Thyroid gland (tissue), 4 donors: ENCODE measurements at regions not wholly inside any gene's neighbourhood (a gene's known extent, or its start where the extent isn't known, plus 50 kb on each side); places are given as distances from the start of the nearest gene placed in this dataset.

Experiments
- DNase-seq, 2 donors: peaks; one replicate each; pipeline ENCODE4 v3.0.0-alpha.2; 2019
- H3K27ac ChIP-seq, 3 donors: fragments of 200-600 bp; sonication (generic); 1 replicate in 2 of 3; 2 replicates in 1 of 3; pipeline ENCODE4 v1.5.1; 2016 to 2019; ENCODE audit warnings: mild to moderate bottlenecking in 1 of 3, moderate library complexity in 1 of 3
- H3K27me3 ChIP-seq: fragments of 200-600 bp; sonication (generic); one replicate; pipeline ENCODE4 v1.5.1; 2019
- H3K36me3 ChIP-seq, 2 donors: fragments of 200-600 bp; sonication (generic); one replicate each; pipeline ENCODE4 v1.5.1; 2016 to 2019
- H3K4me1 ChIP-seq, 2 donors: fragments of 200-600 bp; sonication (generic); one replicate each; pipeline ENCODE4 v1.5.1; 2017 to 2019
- H3K4me3 ChIP-seq, 3 donors: fragments of 200-600 bp; sonication (generic); replicated peaks in 1 of 3; 1 replicate in 2 of 3; 2 replicates in 1 of 3; pipeline ENCODE4 v1.5.1; 2016; ENCODE audit warnings: mild to moderate bottlenecking in 1 of 3
- H3K9me3 ChIP-seq: fragments of 200-600 bp; sonication (generic); one replicate; pipeline ENCODE4 v1.5.1; 2017
- POLR2A ChIP-seq, 2 donors: fragments of 450-650 bp; IDR thresholded peaks; one replicate each; pipeline ENCODE4 v1.6.1; 2017; ENCODE audit warnings: antibody characterized with exemption in 2 of 2, mild to moderate bottlenecking in 2 of 2, moderate library complexity in 1 of 2
- WGBS, 2 donors: methylation state at CpG; one replicate each; pipeline ENCODE4 v1.1.5; 2017; 5-methylcytosine and 5-hydroxymethylcytosine counted together
- intact Hi-C: fragments of 100-400 bp; cut with DNase I; formaldehyde crosslinking; loops from one replicate; pipeline ENCODE4 v1.15.1; 2023
- TF ChIP-seq, protein P1 (sequence below), 6 experiments: fragments of 200-600 bp in 3 of 6; fragments of 450-650 bp in 3 of 6; sonication (generic) in 3 of 6; IDR thresholded peaks; one replicate each; pipeline ENCODE4 v1.5.1; 2016 to 2019; ENCODE audit warnings: antibody characterized with exemption in 6 of 6, mild to moderate bottlenecking in 2 of 6, inconsistent platforms in 1 of 6, moderate library complexity in 1 of 6

DNA sequence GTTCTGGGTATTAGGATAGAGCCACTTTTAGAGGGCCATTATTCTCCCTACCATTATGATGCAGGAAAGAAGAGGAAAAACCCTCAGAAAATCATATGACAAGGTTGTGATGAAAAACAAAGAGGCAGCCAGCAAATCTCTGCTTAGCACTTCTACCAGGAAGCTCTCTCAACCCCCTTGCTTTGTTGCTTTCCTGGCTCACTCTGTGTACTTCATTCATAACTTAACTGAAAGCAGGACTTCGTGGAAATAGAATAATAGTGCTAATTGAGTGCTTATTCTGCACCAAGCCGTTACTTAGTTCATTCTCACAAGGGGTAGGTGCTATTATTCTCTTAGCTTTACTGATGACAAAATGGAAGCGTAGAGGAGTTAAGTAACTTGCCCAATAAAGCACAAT, 354.1 kb downstream of the HRH4 start:
- no peaks in the 10 kb centered on the region for H3K27me3 ChIP-seq
- WGBS, 2 donors, result 73 to 84% methylated on average over 3 of the region's 3 CpGs
- H3K4me1 ChIP-seq, result no peaks in the 10 kb centered on the region
- intact Hi-C loops, result no loop called here
- TF ChIP-seq, protein P1, sequence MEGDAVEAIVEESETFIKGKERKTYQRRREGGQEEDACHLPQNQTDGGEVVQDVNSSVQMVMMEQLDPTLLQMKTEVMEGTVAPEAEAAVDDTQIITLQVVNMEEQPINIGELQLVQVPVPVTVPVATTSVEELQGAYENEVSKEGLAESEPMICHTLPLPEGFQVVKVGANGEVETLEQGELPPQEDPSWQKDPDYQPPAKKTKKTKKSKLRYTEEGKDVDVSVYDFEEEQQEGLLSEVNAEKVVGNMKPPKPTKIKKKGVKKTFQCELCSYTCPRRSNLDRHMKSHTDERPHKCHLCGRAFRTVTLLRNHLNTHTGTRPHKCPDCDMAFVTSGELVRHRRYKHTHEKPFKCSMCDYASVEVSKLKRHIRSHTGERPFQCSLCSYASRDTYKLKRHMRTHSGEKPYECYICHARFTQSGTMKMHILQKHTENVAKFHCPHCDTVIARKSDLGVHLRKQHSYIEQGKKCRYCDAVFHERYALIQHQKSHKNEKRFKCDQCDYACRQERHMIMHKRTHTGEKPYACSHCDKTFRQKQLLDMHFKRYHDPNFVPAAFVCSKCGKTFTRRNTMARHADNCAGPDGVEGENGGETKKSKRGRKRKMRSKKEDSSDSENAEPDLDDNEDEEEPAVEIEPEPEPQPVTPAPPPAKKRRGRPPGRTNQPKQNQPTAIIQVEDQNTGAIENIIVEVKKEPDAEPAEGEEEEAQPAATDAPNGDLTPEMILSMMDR (IDR thresholded peaks at IDR 0.05), result no peak
- TF ChIP-seq POLR2A (IDR thresholded peaks at IDR 0.05), result no peak
- H3K27ac ChIP-seq, result no peak overlapping the region
- DNase-seq, result no peak
- no peak overlapping the region for H3K4me3 ChIP-seq
- no peaks in the 10 kb centered on the region for H3K9me3 ChIP-seq
- H3K36me3 ChIP-seq, result no peaks in the 10 kb centered on the region

DNA sequence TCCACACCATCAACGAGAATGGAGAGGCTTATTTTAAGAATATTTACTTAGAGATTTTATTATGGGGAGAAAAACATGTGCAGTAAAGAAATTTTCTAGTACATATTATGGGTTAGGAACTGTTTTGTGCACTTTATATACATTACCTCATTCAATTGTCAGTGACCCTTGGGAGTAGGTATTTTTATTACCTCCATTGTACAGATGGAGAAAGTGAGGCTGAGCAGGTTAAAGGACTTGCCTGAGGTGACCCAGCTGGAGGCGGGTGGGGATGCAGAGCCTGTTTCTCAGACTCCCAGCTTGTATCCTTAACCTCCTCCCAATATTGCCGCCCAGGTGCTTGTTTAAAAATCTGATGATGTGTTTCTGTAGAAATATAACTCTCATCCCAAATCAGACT, 356.7 kb downstream of the HRH4 start:
- no peak overlapping the region for H3K4me3 ChIP-seq
- 85 to 92% methylated on average over 3 of the region's 3 CpGs for WGBS, 2 donors
- H3K27ac ChIP-seq, result no peak overlapping the region
- no peak for TF ChIP-seq POLR2A (IDR thresholded peaks at IDR 0.05)
- TF ChIP-seq, protein P1 (IDR thresholded peaks at IDR 0.05), result no peak
- intact Hi-C loops, result no loop called here
- H3K36me3 ChIP-seq, result no peaks in the 10 kb centered on the region
- no peaks in the 10 kb centered on the region for H3K9me3 ChIP-seq
- no peaks in the 10 kb centered on the region for H3K27me3 ChIP-seq
- DNase-seq, result no peak
- H3K4me1 ChIP-seq, result no peaks in the 10 kb centered on the region

DNA sequence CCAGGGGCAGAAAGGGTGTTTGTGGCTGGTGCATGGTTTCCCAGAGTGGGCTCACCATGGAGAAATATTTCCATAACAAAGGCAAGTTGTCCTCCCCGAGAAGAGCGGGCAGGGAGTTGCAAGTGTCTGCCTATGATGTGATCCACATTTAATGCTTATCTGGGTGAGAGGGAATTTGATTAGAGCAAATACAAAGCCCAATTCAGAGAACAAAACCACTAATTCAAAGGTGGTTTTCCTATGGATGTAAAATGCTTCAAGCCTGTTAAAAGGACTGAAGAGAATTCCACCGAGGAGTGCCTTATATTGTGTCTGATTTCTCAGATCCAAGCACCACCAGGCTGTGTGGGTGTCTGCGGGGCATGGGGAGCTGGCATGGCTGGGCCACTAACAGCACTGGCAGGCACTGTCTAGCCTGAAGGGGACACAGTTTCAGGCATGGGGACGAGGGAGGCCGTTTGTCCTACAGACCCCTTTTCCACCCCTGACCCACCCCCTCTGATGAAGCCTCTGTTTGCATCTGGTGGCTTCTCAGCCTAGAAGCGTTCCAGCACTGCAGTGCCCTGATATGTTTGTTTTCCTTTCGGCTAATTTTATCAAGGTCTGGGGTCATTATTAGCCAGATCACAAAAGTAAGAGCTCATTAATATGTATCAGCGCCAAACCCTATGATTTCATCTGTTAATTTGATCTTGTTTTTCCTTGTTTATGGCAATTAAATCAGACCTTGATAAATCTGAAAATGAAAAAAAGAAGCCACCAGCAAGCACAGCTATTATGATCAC, 357.3 kb downstream of the HRH4 start:
- Histone ChIP-seq H3K27me3 (no peaks in the 10 kb centered on the region), H3K4me3 (no peak overlapping the region), H3K27ac (no peak overlapping the region), H3K36me3 (no peaks in the 10 kb centered on the region), H3K4me1 (no peaks in the 10 kb centered on the region), H3K9me3 (no peaks in the 10 kb centered on the region)
- WGBS, 2 donors, result 63 to 73% methylated on average over 9 of the region's 9 CpGs
- intact Hi-C loops, result no loop called here
- no peak for DNase-seq
- TF ChIP-seq, protein P1 (IDR thresholded peaks at IDR 0.05), result no peak
- no peak for TF ChIP-seq POLR2A (IDR thresholded peaks at IDR 0.05)

DNA sequence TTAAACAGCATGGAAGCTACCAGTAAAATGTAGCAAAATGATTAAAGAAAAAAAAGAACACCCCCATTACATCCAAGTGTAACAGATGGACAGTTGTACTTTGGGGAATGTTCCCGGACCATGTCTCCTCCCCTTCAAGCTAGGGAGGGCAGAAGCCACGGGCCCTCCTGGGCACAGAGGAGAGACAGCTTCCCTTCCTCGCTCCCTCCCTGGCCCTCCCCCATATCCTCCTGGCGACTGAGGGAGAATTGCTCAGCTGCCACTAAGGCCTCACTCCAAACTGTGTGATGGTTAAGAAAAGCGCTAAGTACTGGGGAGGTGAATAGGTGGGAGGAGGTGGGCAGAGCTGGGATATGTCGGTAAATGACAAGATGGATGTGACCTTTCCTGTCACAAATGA, 358.0 kb downstream of the HRH4 start:
- no peaks in the 10 kb centered on the region for H3K4me1 ChIP-seq
- H3K27ac ChIP-seq, result no peak overlapping the region
- no peak overlapping the region for H3K4me3 ChIP-seq
- 35 to 43% methylated on average over 6 of the region's 6 CpGs for WGBS, 2 donors
- no peak for TF ChIP-seq POLR2A (IDR thresholded peaks at IDR 0.05)
- TF ChIP-seq, protein P1 (IDR thresholded peaks at IDR 0.05), result no peak
- DNase-seq, result no peak
- H3K9me3 ChIP-seq, result no peaks in the 10 kb centered on the region
- intact Hi-C loops, result no loop called here
- H3K36me3 ChIP-seq, result no peaks in the 10 kb centered on the region
- H3K27me3 ChIP-seq, result no peaks in the 10 kb centered on the region

DNA sequence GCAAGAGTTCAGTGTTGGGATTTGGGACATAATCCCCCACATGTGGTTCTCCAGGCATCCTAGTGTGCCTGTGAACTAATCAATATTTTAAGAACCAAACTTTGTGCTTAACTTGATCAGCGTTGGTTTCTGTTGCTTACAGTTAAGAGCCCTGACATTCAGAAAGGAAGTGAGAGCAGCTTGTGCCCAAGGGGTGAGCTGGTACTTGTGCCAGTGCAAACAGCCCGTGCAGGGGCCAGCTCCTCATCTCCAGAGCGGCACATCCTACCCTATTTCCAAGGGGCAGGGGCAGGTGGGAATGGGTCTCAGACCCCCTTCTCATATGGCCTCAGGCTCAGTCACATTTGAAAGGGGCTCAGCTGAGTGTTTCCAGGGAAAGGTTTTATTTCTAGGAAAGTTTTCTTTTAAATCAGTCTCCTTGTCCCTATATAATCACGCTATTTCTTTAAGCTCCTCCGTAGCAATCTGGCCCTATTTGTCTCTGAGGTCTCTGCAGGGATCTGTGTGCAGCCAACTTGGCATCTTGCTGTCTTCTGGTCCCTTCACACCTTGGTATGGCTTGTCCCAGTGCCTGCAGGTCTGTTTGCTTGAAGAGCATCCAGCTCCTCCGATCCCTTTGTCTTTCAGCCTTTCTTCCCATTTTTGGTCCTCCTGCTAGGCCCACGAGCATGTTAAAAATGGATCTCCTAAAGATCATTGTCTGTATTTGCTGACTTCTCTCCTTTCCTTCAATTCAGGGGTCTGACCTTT, 358.9 kb downstream of the HRH4 start:
- Histone ChIP-seq H3K9me3 (no peaks in the 10 kb centered on the region), H3K36me3 (no peaks in the 10 kb centered on the region), H3K27ac (no peak overlapping the region), H3K4me3 (no peak overlapping the region), H3K4me1 (no peaks in the 10 kb centered on the region), H3K27me3 (no peaks in the 10 kb centered on the region)
- WGBS, 2 donors, result 88 to 93% methylated on average over 5 to 7 of the region's 7 CpGs
- intact Hi-C loops, result no loop called here
- DNase-seq, result no peak
- TF ChIP-seq POLR2A (IDR thresholded peaks at IDR 0.05), result no peak
- TF ChIP-seq, protein P1 (IDR thresholded peaks at IDR 0.05), result no peak
